Neural cell (in vitro differentiated cells): ENCODE measurements at regions not wholly inside any gene's neighbourhood (a gene's known extent, or its start where the extent isn't known, plus 50 kb on each side); places are given as distances from the start of the nearest gene placed in this dataset.

Experiments used
- H2AFZ ChIP-seq: fragments of 200-600, 300-800 bp; sonication (generic), shearing (Covaris generic); 2 replicates; pipeline ENCODE4 v1.6.0; 2014; ENCODE audit warnings: low read depth, mild to moderate bottlenecking, antibody characterized with exemption, low read length, moderate library complexity
- H3F3A ChIP-seq: fragments of 200-600 bp; shearing (Covaris generic); 2 replicates; pipeline ENCODE4 v1.6.1; 2016; ENCODE audit warnings: mild to moderate bottlenecking, moderate library complexity, mixed read lengths, antibody characterized with exemption, low read length; ENCODE audit not compliant: insufficient read depth, poor library complexity, severe bottlenecking
- H3K27ac ChIP-seq: fragments of 200-600, 300-800 bp; sonication (generic), shearing (Covaris generic); 2 replicates; pipeline ENCODE4 v1.5.1; 2014; ENCODE audit warnings: mild to moderate bottlenecking, low read length, moderate library complexity
- H3K27me3 ChIP-seq: fragments of 300-800, 200-600 bp; sonication (generic), shearing (Covaris generic); 2 replicates; pipeline ENCODE4 v1.6.0; 2014; ENCODE audit warnings: mild to moderate bottlenecking, low read depth, low read length, moderate library complexity; ENCODE audit not compliant: insufficient read depth
- H3K36me3 ChIP-seq: fragments of 300-800, 200-600 bp; sonication (generic), shearing (Covaris generic); 2 replicates; pipeline ENCODE4 v1.5.1; 2014; ENCODE audit warnings: mild to moderate bottlenecking, antibody characterized with exemption, low read length, moderate library complexity; ENCODE audit not compliant: insufficient read depth
- H3K4me2 ChIP-seq: fragments of 300-800, 200-600 bp; sonication (generic), shearing (Covaris generic); 2 replicates; pipeline ENCODE4 v1.6.0; 2014; ENCODE audit warnings: mild to moderate bottlenecking, low read length
- H3K4me3 ChIP-seq: fragments of 300-800, 200-600 bp; sonication (generic), shearing (Covaris generic); 2 replicates; pipeline ENCODE4 v1.5.1; 2014; ENCODE audit warnings: mild to moderate bottlenecking, low read length, moderate library complexity
- H3K79me2 ChIP-seq: fragments of 200-600 bp; shearing (Covaris generic); replicated peaks from 2 replicates; pipeline ENCODE4 v1.6.0; 2014; ENCODE audit warnings: mild to moderate bottlenecking, low read length, moderate library complexity; ENCODE audit not compliant: insufficient read depth
- H3K9ac ChIP-seq: fragments of 300-800, 200-600 bp; sonication (generic), shearing (Covaris generic); 2 replicates; pipeline ENCODE4 v1.6.1; 2016; ENCODE audit warnings: mild to moderate bottlenecking, low read length, mixed read lengths
- H3K9me2 ChIP-seq: fragments of 200-600 bp; shearing (Covaris generic); 2 replicates; pipeline ENCODE4 v1.6.1; 2016; ENCODE audit warnings: mild to moderate bottlenecking, low read length, mixed read lengths; ENCODE audit not compliant: insufficient read depth
- H3K9me3 ChIP-seq: fragments of 200-600, 300-800 bp; sonication (generic), shearing (Covaris generic); 2 replicates; pipeline ENCODE4 v1.6.1; 2016; ENCODE audit warnings: mild to moderate bottlenecking, mixed run types, low read length, moderate library complexity, mixed read lengths
- H4K20me1 ChIP-seq: fragments of 200-600 bp; shearing (Covaris generic); 2 replicates; pipeline ENCODE4 v1.6.1; 2016; ENCODE audit warnings: mild to moderate bottlenecking, mixed run types; ENCODE audit not compliant: insufficient read depth
- CTCF ChIP-seq: fragments of 450-650 bp; IDR thresholded peaks from 2 replicates; pipeline ENCODE4 v1.5.1; 2014; ENCODE audit warnings: antibody characterized with exemption, mild to moderate bottlenecking, moderate library complexity; ENCODE audit not compliant: poor library complexity, severe bottlenecking
- EP300 ChIP-seq: fragments of 450-650 bp; conservative IDR thresholded peaks from 2 replicates; pipeline ENCODE4 v1.6.1; 2014; ENCODE audit warnings: antibody characterized with exemption, mild to moderate bottlenecking, moderate library complexity; ENCODE audit not compliant: poor library complexity, severe bottlenecking
- EZH2 ChIP-seq: fragments of 200-600, 300-800 bp; shearing (Covaris generic), sonication (generic); IDR thresholded peaks from 2 replicates; pipeline ENCODE4 v1.6.1; 2014; ENCODE audit warnings: antibody characterized with exemption, low read length, borderline replicate concordance, mild to moderate bottlenecking; ENCODE audit not compliant: insufficient read depth, poor library complexity, severe bottlenecking
- MXI1 ChIP-seq: fragments of 450-650 bp; conservative IDR thresholded peaks from 2 replicates; pipeline ENCODE4 v1.6.1; 2014; ENCODE audit warnings: antibody characterized with exemption, mild to moderate bottlenecking; ENCODE audit not compliant: poor library complexity, severe bottlenecking
- POLR2AphosphoS5 ChIP-seq: IDR thresholded peaks from 2 replicates; pipeline ENCODE4 v1.6.1; 2012
- RAD21 ChIP-seq: fragments of 450-650 bp; conservative IDR thresholded peaks from 2 replicates; pipeline ENCODE4 v1.6.1; 2014; ENCODE audit warnings: antibody characterized with exemption, mild to moderate bottlenecking, moderate library complexity
- REST ChIP-seq: IDR thresholded peaks from 2 replicates; pipeline ENCODE4 v1.6.1; 2012; ENCODE audit warnings: borderline replicate concordance
- SMC3 ChIP-seq: fragments of 450-650 bp; conservative IDR thresholded peaks from 2 replicates; pipeline ENCODE4 v1.6.1; 2014; ENCODE audit warnings: antibody characterized with exemption, mild to moderate bottlenecking, moderate library complexity; ENCODE audit not compliant: poor library complexity
- TAF1 ChIP-seq: IDR thresholded peaks from 2 replicates; pipeline ENCODE4 v1.6.1; 2012; ENCODE audit warnings: low read depth

GRCh38 chr9:84583866-84584265, 85.7 kb upstream of the NTRK2 start:
- no peaks in the 10 kb centered on the region for H3F3A ChIP-seq
- no peaks in the 10 kb centered on the region for H3K9me2 ChIP-seq
- no peak overlapping the region for H3K27ac ChIP-seq
- no peak overlapping the region for H3K4me2 ChIP-seq
- H3K79me2 ChIP-seq = no peaks in the 10 kb centered on the region
- no peak overlapping the region for H3K9ac ChIP-seq
- no peak overlapping the region for H3K4me3 ChIP-seq
- TF ChIP-seq SMC3 (no peak), RAD21 (no peak), REST (no peak), EZH2 (no peak), CTCF (no peak), TAF1 (no peak), EP300 (no peak), POLR2AphosphoS5 (no peak), MXI1 (no peak)
- no peak overlapping the region for H2AFZ ChIP-seq
- no peaks in the 10 kb centered on the region for H3K27me3 ChIP-seq
- no peaks in the 10 kb centered on the region for H3K36me3 ChIP-seq
- H3K9me3 ChIP-seq = no peaks in the 10 kb centered on the region
- H4K20me1 ChIP-seq = no peaks in the 10 kb centered on the region

- Histone ChIP-seq H3K27me3 (no peaks in the 10 kb centered on the region), H3K9me2 (no peaks in the 10 kb centered on the region), H3K79me2 (no peaks in the 10 kb centered on the region), H3K27ac (no peak overlapping the region), H2AFZ (no peak overlapping the region), H3K4me2 (no peak overlapping the region), H3K36me3 (no peaks in the 10 kb centered on the region), H3K4me3 (no peak overlapping the region), H3F3A (no peaks in the 10 kb centered on the region), H4K20me1 (no peaks in the 10 kb centered on the region), H3K9ac (no peak overlapping the region), H3K9me3 (no peaks in the 10 kb centered on the region)
- TF ChIP-seq SMC3 = no peak
- no peak for TF ChIP-seq RAD21
- TF ChIP-seq TAF1 = no peak
- no peak for TF ChIP-seq CTCF
- no peak for TF ChIP-seq REST
- no peak for TF ChIP-seq EP300
- TF ChIP-seq EZH2 = no peak
- TF ChIP-seq POLR2AphosphoS5 = no peak
- TF ChIP-seq MXI1 = no peak
Measured at GRCh38 chr9:84586662-84587061, 82.9 kb upstream of the NTRK2 start.
